Neural cell (in vitro differentiated cells): ENCODE measurements at regions not wholly inside any gene's neighbourhood (a gene's known extent, or its start where the extent isn't known, plus 50 kb on each side); places are given as distances from the start of the nearest gene placed in this dataset.

Experiments
- H2AFZ ChIP-seq: fragments of 200-600, 300-800 bp; sonication (generic), shearing (Covaris generic); 2 replicates; pipeline ENCODE4 v1.6.0; 2014; ENCODE audit warnings: low read depth, mild to moderate bottlenecking, antibody characterized with exemption, low read length, moderate library complexity
- H3F3A ChIP-seq: fragments of 200-600 bp; shearing (Covaris generic); 2 replicates; pipeline ENCODE4 v1.6.1; 2016; ENCODE audit warnings: mild to moderate bottlenecking, moderate library complexity, mixed read lengths, antibody characterized with exemption, low read length; ENCODE audit not compliant: insufficient read depth, poor library complexity, severe bottlenecking
- H3K27ac ChIP-seq: fragments of 200-600, 300-800 bp; sonication (generic), shearing (Covaris generic); 2 replicates; pipeline ENCODE4 v1.5.1; 2014; ENCODE audit warnings: mild to moderate bottlenecking, low read length, moderate library complexity
- H3K27me3 ChIP-seq: fragments of 300-800, 200-600 bp; sonication (generic), shearing (Covaris generic); 2 replicates; pipeline ENCODE4 v1.6.0; 2014; ENCODE audit warnings: mild to moderate bottlenecking, low read depth, low read length, moderate library complexity; ENCODE audit not compliant: insufficient read depth
- H3K36me3 ChIP-seq: fragments of 300-800, 200-600 bp; sonication (generic), shearing (Covaris generic); 2 replicates; pipeline ENCODE4 v1.5.1; 2014; ENCODE audit warnings: mild to moderate bottlenecking, antibody characterized with exemption, low read length, moderate library complexity; ENCODE audit not compliant: insufficient read depth
- H3K4me2 ChIP-seq: fragments of 300-800, 200-600 bp; sonication (generic), shearing (Covaris generic); 2 replicates; pipeline ENCODE4 v1.6.0; 2014; ENCODE audit warnings: mild to moderate bottlenecking, low read length
- H3K4me3 ChIP-seq: fragments of 300-800, 200-600 bp; sonication (generic), shearing (Covaris generic); 2 replicates; pipeline ENCODE4 v1.5.1; 2014; ENCODE audit warnings: mild to moderate bottlenecking, low read length, moderate library complexity
- H3K79me2 ChIP-seq: fragments of 200-600 bp; shearing (Covaris generic); replicated peaks from 2 replicates; pipeline ENCODE4 v1.6.0; 2014; ENCODE audit warnings: mild to moderate bottlenecking, low read length, moderate library complexity; ENCODE audit not compliant: insufficient read depth
- H3K9ac ChIP-seq: fragments of 300-800, 200-600 bp; sonication (generic), shearing (Covaris generic); 2 replicates; pipeline ENCODE4 v1.6.1; 2016; ENCODE audit warnings: mild to moderate bottlenecking, low read length, mixed read lengths
- H3K9me2 ChIP-seq: fragments of 200-600 bp; shearing (Covaris generic); 2 replicates; pipeline ENCODE4 v1.6.1; 2016; ENCODE audit warnings: mild to moderate bottlenecking, low read length, mixed read lengths; ENCODE audit not compliant: insufficient read depth
- H3K9me3 ChIP-seq: fragments of 200-600, 300-800 bp; sonication (generic), shearing (Covaris generic); 2 replicates; pipeline ENCODE4 v1.6.1; 2016; ENCODE audit warnings: mild to moderate bottlenecking, mixed run types, low read length, moderate library complexity, mixed read lengths
- H4K20me1 ChIP-seq: fragments of 200-600 bp; shearing (Covaris generic); 2 replicates; pipeline ENCODE4 v1.6.1; 2016; ENCODE audit warnings: mild to moderate bottlenecking, mixed run types; ENCODE audit not compliant: insufficient read depth
- CTCF ChIP-seq: fragments of 450-650 bp; IDR thresholded peaks from 2 replicates; pipeline ENCODE4 v1.5.1; 2014; ENCODE audit warnings: antibody characterized with exemption, mild to moderate bottlenecking, moderate library complexity; ENCODE audit not compliant: poor library complexity, severe bottlenecking
- EP300 ChIP-seq: fragments of 450-650 bp; conservative IDR thresholded peaks from 2 replicates; pipeline ENCODE4 v1.6.1; 2014; ENCODE audit warnings: antibody characterized with exemption, mild to moderate bottlenecking, moderate library complexity; ENCODE audit not compliant: poor library complexity, severe bottlenecking
- EZH2 ChIP-seq: fragments of 200-600, 300-800 bp; shearing (Covaris generic), sonication (generic); IDR thresholded peaks from 2 replicates; pipeline ENCODE4 v1.6.1; 2014; ENCODE audit warnings: antibody characterized with exemption, low read length, borderline replicate concordance, mild to moderate bottlenecking; ENCODE audit not compliant: insufficient read depth, poor library complexity, severe bottlenecking
- MXI1 ChIP-seq: fragments of 450-650 bp; conservative IDR thresholded peaks from 2 replicates; pipeline ENCODE4 v1.6.1; 2014; ENCODE audit warnings: antibody characterized with exemption, mild to moderate bottlenecking; ENCODE audit not compliant: poor library complexity, severe bottlenecking
- POLR2AphosphoS5 ChIP-seq: IDR thresholded peaks from 2 replicates; pipeline ENCODE4 v1.6.1; 2012
- RAD21 ChIP-seq: fragments of 450-650 bp; conservative IDR thresholded peaks from 2 replicates; pipeline ENCODE4 v1.6.1; 2014; ENCODE audit warnings: antibody characterized with exemption, mild to moderate bottlenecking, moderate library complexity
- REST ChIP-seq: IDR thresholded peaks from 2 replicates; pipeline ENCODE4 v1.6.1; 2012; ENCODE audit warnings: borderline replicate concordance
- SMC3 ChIP-seq: fragments of 450-650 bp; conservative IDR thresholded peaks from 2 replicates; pipeline ENCODE4 v1.6.1; 2014; ENCODE audit warnings: antibody characterized with exemption, mild to moderate bottlenecking, moderate library complexity; ENCODE audit not compliant: poor library complexity
- TAF1 ChIP-seq: IDR thresholded peaks from 2 replicates; pipeline ENCODE4 v1.6.1; 2012; ENCODE audit warnings: low read depth

GRCh38 chr5:68015381-68016302, 199.9 kb upstream of the PIK3R1 start:
- Histone ChIP-seq H3K27ac (no peak overlapping the region), H3K9me3 (no peaks in the 10 kb centered on the region), H3K9ac (no peak overlapping the region), H3K36me3 (no peaks in the 10 kb centered on the region), H3K79me2 (no peaks in the 10 kb centered on the region), H4K20me1 (no peaks in the 10 kb centered on the region), H3K27me3 (no peaks in the 10 kb centered on the region), H3K4me3 (no peak overlapping the region), H2AFZ (no peak overlapping the region), H3K9me2 (no peaks in the 10 kb centered on the region), H3F3A (no peaks in the 10 kb centered on the region), H3K4me2 (no peak overlapping the region)
- TF ChIP-seq EP300 (no peak), RAD21 (no peak), EZH2 (no peak), SMC3 (no peak), TAF1 (no peak), CTCF (no peak), REST (no peak)

GRCh38 chr5:68012831-68013230, 202.7 kb upstream of the PIK3R1 start:
- no peaks in the 10 kb centered on the region for H3K36me3 ChIP-seq
- no peaks in the 10 kb centered on the region for H3K9me2 ChIP-seq
- no peaks in the 10 kb centered on the region for H3K9me3 ChIP-seq
- TF ChIP-seq EZH2 = no peak
- no peak for TF ChIP-seq SMC3
- TF ChIP-seq CTCF = no peak
- TF ChIP-seq RAD21 = no peak
- TF ChIP-seq REST = no peak
- TF ChIP-seq POLR2AphosphoS5 = no peak
- no peak for TF ChIP-seq EP300
- no peak for TF ChIP-seq TAF1
- no peak for TF ChIP-seq MXI1
- H2AFZ ChIP-seq = no peak overlapping the region
- no peaks in the 10 kb centered on the region for H4K20me1 ChIP-seq
- no peak overlapping the region for H3K27ac ChIP-seq
- no peaks in the 10 kb centered on the region for H3K27me3 ChIP-seq
- H3K9ac ChIP-seq = no peak overlapping the region
- no peak overlapping the region for H3K4me3 ChIP-seq
- no peaks in the 10 kb centered on the region for H3K79me2 ChIP-seq
- no peak overlapping the region for H3K4me2 ChIP-seq
- H3F3A ChIP-seq = no peaks in the 10 kb centered on the region
